ENCODE measurements at regions not wholly inside any gene's neighbourhood (a gene's known extent, or its start where the extent isn't known, plus 50 kb on each side); places are given as distances from the start of the nearest gene placed in this dataset.

GRCh38 chr11:134901955-134902918 is 490.2 kb upstream of the B3GAT1 start (continued):
- no peak for TF ChIP-seq POLR2A (IDR thresholded peaks at IDR 0.05; ENCODE audit: borderline replicate concordance, extremely low read depth, insufficient read depth, insufficient read length)

DNA sequence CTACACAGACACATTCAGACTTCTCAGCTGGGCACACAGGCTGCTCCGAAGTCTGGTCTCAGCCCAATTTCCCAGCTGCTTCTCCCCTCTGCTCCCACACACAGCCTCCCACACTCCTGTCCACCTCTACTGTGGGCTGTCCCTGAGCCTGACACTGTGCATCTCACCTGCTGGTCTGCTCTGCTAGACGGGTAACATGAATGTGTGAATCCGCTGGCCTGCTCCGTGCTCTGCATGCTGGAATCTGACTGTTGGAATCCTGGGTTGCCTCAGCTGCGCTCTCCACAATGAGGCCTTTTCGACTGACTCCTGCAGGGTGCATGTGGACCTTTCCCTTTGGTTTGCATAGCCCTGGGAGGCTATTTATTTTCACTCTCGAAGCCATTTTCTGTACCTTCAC is 489.5 kb upstream of the B3GAT1 start:
- Histone ChIP-seq H3K9ac (ENCODE audit: low read length) (no peak overlapping the region), H3K4me1 (ENCODE audit: control insufficient read depth in 1 of 2, insufficient read depth in 2 of 2, low read length in 2 of 2) (no peaks in the 10 kb centered on the region), H3K9me2 (ENCODE audit: insufficient read depth) (no peaks in the 10 kb centered on the region), H4K20me1 (ENCODE audit: insufficient read depth) (no peaks in the 10 kb centered on the region), H3K9me3 (ENCODE audit: control insufficient read depth in 1 of 2, insufficient read depth in 1 of 2, low read depth in 1 of 2, low read length in 2 of 2) (no peaks in the 10 kb centered on the region), H3K4me2 (ENCODE audit: low read length) (no peak overlapping the region), H3K36me3 (ENCODE audit: control insufficient read depth in 1 of 2, insufficient read depth in 2 of 2, low read length in 2 of 2) (no peaks in the 10 kb centered on the region), H3K79me2 (ENCODE audit: insufficient read depth, low read length) (no peaks in the 10 kb centered on the region), H3K27ac (ENCODE audit: low read depth, low read length) (no peak overlapping the region), H3K4me3 (replicated peaks in 1 of 2; ENCODE audit: low read depth in 1 of 2, low read length in 2 of 2) (no peak overlapping the region), H2AFZ (ENCODE audit: low read depth, low read length, poor library complexity, severe bottlenecking) (no peak overlapping the region), H3K27me3 (ENCODE audit: insufficient read depth, low read length) (peaks cover 65% of the 10 kb centered on the region)
- ChIA-PET POLR2A (no interaction called here), RAD21 (ENCODE audit: low non-redundant PET in 1 of 2, low total read pairs in 2 of 2, uncharacterized antibody in 2 of 2, unreplicated experiment in 2 of 2) (no interaction called here), CTCF (no interaction called here)
- ATAC-seq (no peak), DNase-seq (ENCODE audit: low read depth, low spot score) (no peak)
- intact Hi-C loops (cut with micrococcal nuclease): no loop called here
- no TSS peak for BruUV-seq (replicated peaks)
- TF ChIP-seq JUND (IDR thresholded peaks at IDR 0.05): no peak
- TF ChIP-seq ZNF274 (IDR thresholded peaks at IDR 0.05; ENCODE audit: low read depth, low read length): no peak
- TF ChIP-seq SRF (IDR thresholded peaks at IDR 0.05; ENCODE audit: low read depth): no peak
- TF ChIP-seq CBX3 (IDR thresholded peaks at IDR 0.05; ENCODE audit: low read depth): no peak

DNA sequence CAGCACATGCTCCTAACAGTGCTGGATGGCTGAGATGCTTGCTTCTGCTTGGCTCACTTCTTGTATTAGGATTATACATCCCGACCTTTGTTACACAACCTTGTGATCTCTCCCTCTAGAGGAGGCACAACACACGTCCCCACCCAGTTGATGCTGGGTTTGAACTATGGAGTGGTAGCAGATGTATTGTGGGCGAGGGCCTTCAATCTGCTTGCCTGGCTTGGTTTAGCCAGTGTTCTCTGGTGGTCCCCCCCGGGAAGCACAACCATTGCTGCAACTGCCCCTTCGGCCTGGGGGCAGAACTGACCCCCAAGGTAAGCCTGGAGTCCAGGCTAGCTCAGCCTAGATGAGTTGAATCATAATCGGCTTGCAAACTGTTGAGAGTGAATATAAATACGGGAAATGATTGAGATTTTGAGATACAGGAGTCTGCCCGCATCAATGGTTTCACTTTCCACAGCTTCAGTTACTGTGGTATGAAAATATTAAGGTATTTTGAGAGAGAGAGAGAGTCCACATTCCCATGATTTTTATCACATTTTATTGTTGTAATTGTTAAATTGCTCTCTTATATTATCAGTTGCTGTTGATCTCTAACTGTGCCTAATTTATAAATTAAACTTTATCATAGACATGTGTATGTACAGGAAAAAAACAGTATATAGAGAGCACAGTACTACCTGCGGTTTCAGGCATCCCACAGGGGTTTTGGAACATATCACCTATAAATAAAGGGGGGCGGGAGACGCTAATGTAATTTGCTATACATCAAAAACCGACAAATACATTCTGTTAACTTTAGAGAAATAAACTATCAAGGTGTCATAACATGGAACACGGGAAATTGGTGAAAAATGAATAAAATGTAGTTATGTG is 482.0 kb upstream of the B3GAT1 start:
- BruUV-seq (replicated peaks): no TSS peak
- no peaks in the 10 kb centered on the region for H3K36me3 ChIP-seq (ENCODE audit: control insufficient read depth in 1 of 2, insufficient read depth in 2 of 2, low read length in 2 of 2)
- intact Hi-C loops (cut with micrococcal nuclease): no loop called here
- H3K27ac ChIP-seq (ENCODE audit: low read depth, low read length): no peak overlapping the region
- ChIA-PET CTCF (no interaction called here), RAD21 (ENCODE audit: low non-redundant PET in 1 of 2, low total read pairs in 2 of 2, uncharacterized antibody in 2 of 2, unreplicated experiment in 2 of 2) (no interaction called here), POLR2A (no interaction called here)
- H3K27me3 ChIP-seq (ENCODE audit: insufficient read depth, low read length): peaks cover 53% of the 10 kb centered on the region
- no peak overlapping the region for H3K4me3 ChIP-seq (replicated peaks in 1 of 2; ENCODE audit: low read depth in 1 of 2, low read length in 2 of 2)
- H3K9ac ChIP-seq (ENCODE audit: low read length): no peak overlapping the region
- no peak overlapping the region for H3K4me2 ChIP-seq (ENCODE audit: low read length)
- DNase-seq (ENCODE audit: low read depth, low spot score): no peak
- H3K9me2 ChIP-seq (ENCODE audit: insufficient read depth): no peaks in the 10 kb centered on the region
- H2AFZ ChIP-seq (ENCODE audit: low read depth, low read length, poor library complexity, severe bottlenecking): no peak overlapping the region
- H4K20me1 ChIP-seq (ENCODE audit: insufficient read depth): no peaks in the 10 kb centered on the region
- H3K9me3 ChIP-seq (ENCODE audit: control insufficient read depth in 1 of 2, insufficient read depth in 1 of 2, low read depth in 1 of 2, low read length in 2 of 2): no peaks in the 10 kb centered on the region
- no peaks in the 10 kb centered on the region for H3K79me2 ChIP-seq (ENCODE audit: insufficient read depth, low read length)
- no peaks in the 10 kb centered on the region for H3K4me1 ChIP-seq (ENCODE audit: control insufficient read depth in 1 of 2, insufficient read depth in 2 of 2, low read length in 2 of 2)
- no peak for ATAC-seq
- TF ChIP-seq, protein P1, sequence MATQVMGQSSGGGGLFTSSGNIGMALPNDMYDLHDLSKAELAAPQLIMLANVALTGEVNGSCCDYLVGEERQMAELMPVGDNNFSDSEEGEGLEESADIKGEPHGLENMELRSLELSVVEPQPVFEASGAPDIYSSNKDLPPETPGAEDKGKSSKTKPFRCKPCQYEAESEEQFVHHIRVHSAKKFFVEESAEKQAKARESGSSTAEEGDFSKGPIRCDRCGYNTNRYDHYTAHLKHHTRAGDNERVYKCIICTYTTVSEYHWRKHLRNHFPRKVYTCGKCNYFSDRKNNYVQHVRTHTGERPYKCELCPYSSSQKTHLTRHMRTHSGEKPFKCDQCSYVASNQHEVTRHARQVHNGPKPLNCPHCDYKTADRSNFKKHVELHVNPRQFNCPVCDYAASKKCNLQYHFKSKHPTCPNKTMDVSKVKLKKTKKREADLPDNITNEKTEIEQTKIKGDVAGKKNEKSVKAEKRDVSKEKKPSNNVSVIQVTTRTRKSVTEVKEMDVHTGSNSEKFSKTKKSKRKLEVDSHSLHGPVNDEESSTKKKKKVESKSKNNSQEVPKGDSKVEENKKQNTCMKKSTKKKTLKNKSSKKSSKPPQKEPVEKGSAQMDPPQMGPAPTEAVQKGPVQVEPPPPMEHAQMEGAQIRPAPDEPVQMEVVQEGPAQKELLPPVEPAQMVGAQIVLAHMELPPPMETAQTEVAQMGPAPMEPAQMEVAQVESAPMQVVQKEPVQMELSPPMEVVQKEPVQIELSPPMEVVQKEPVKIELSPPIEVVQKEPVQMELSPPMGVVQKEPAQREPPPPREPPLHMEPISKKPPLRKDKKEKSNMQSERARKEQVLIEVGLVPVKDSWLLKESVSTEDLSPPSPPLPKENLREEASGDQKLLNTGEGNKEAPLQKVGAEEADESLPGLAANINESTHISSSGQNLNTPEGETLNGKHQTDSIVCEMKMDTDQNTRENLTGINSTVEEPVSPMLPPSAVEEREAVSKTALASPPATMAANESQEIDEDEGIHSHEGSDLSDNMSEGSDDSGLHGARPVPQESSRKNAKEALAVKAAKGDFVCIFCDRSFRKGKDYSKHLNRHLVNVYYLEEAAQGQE (IDR thresholded peaks at IDR 0.05; ENCODE audit: low read depth): no peak
- no peak for TF ChIP-seq POLR2AphosphoS5 (IDR thresholded peaks at IDR 0.05; ENCODE audit: low read depth, low read length)
- no peak for TF ChIP-seq ZBTB33 (IDR thresholded peaks at IDR 0.05; ENCODE audit: extremely low read depth, insufficient replicate concordance, low read length)
- no peak for TF ChIP-seq ELF1 (IDR thresholded peaks at IDR 0.05; ENCODE audit: borderline replicate concordance, low read depth)
- TF ChIP-seq CBX3 (IDR thresholded peaks at IDR 0.05; ENCODE audit: low read depth): no peak
- TF ChIP-seq JUND (IDR thresholded peaks at IDR 0.05): no peak
- TF ChIP-seq ZFX (IDR thresholded peaks at IDR 0.05): no peak
- TF ChIP-seq SP1 (IDR thresholded peaks at IDR 0.05; ENCODE audit: low read depth): no peak

Data from HCT116 (cell line).